WTC11 (cell line): ENCODE measurements at regions not wholly inside any gene's neighbourhood (a gene's known extent, or its start where the extent isn't known, plus 50 kb on each side); places are given as distances from the start of the nearest gene placed in this dataset.

ENCODE experiments used
- ATF1 ChIP-seq: sonication (generic); formaldehyde crosslinking; IDR thresholded peaks from 2 replicates; pipeline ENCODE4 v1.8.1; 2023; ENCODE audit warnings: mild to moderate bottlenecking, moderate library complexity, missing genetic modification reagents
- EMX1 ChIP-seq: fragments of 250-450 bp; sonication (Bioruptor Pico); IDR thresholded peaks from 2 replicates; pipeline ENCODE4 v1.8.0; 2021; ENCODE audit warnings: mild to moderate bottlenecking
- SOX15 ChIP-seq: fragments of 250-450 bp; sonication (Bioruptor Pico); IDR thresholded peaks from 2 replicates; pipeline ENCODE4 v1.9.0; 2021; ENCODE audit warnings: mild to moderate bottlenecking
- SP1 ChIP-seq: sonication (generic); formaldehyde crosslinking; conservative IDR thresholded peaks from 2 replicates; pipeline ENCODE4 v1.8.1; 2022; ENCODE audit warnings: missing genetic modification reagents
- ZNF121 ChIP-seq: sonication (generic); formaldehyde crosslinking; IDR thresholded peaks from 2 replicates; pipeline ENCODE4 v1.8.0; 2023; ENCODE audit warnings: missing genetic modification reagents
- ZNF263 ChIP-seq: sonication (generic); formaldehyde crosslinking; IDR thresholded peaks from 2 replicates; pipeline ENCODE4 v1.8.1; 2022; ENCODE audit warnings: low read depth, mild to moderate bottlenecking, moderate library complexity, missing genetic modification reagents
- ZNF396 ChIP-seq: fragments of 250-450 bp; sonication (Bioruptor Pico); IDR thresholded peaks from 2 replicates; pipeline ENCODE4 v1.8.0; 2021; ENCODE audit warnings: mild to moderate bottlenecking, moderate library complexity, borderline replicate concordance
- ZNF416 ChIP-seq: fragments of 250-450 bp; sonication (Bioruptor Pico); IDR thresholded peaks from 2 replicates; pipeline ENCODE4 v1.9.0; 2021; ENCODE audit warnings: mild to moderate bottlenecking, inconsistent platforms
- TF ChIP-seq, protein P1 (sequence below): fragments of 250-450 bp; sonication (Bioruptor Pico); conservative IDR thresholded peaks from 2 replicates; pipeline ENCODE4 v1.9.0; 2021; ENCODE audit warnings: mild to moderate bottlenecking
- TF ChIP-seq, protein P2 (sequence below): sonication (generic); formaldehyde crosslinking; IDR thresholded peaks from 2 replicates; pipeline ENCODE4 v1.8.1; 2023; ENCODE audit warnings: mild to moderate bottlenecking, moderate library complexity, missing genetic modification reagents
- TF ChIP-seq, protein P3 (sequence below): sonication (generic); formaldehyde crosslinking; IDR thresholded peaks from 2 replicates; pipeline ENCODE4 v1.8.0; 2023; ENCODE audit warnings: mild to moderate bottlenecking, missing genetic modification reagents
- TF ChIP-seq, protein P4 (sequence below): fragments of 250-450 bp; sonication (Bioruptor Pico); IDR thresholded peaks from 2 replicates; pipeline ENCODE4 v2.1.2; 2022; ENCODE audit warnings: mild to moderate bottlenecking, moderate library complexity
- TF ChIP-seq, protein P5 (sequence below): sonication (generic); formaldehyde crosslinking; IDR thresholded peaks from 2 replicates; pipeline ENCODE4 v1.8.1; 2023; ENCODE audit warnings: mild to moderate bottlenecking, missing genetic modification reagents, borderline replicate concordance
- TF ChIP-seq, protein P6 (sequence below): fragments of 250-450 bp; sonication (Bioruptor Pico); IDR thresholded peaks from 2 replicates; pipeline ENCODE4 v1.9.0; 2021; ENCODE audit warnings: moderate library complexity, mild to moderate bottlenecking, inconsistent platforms, borderline replicate concordance

DNA sequence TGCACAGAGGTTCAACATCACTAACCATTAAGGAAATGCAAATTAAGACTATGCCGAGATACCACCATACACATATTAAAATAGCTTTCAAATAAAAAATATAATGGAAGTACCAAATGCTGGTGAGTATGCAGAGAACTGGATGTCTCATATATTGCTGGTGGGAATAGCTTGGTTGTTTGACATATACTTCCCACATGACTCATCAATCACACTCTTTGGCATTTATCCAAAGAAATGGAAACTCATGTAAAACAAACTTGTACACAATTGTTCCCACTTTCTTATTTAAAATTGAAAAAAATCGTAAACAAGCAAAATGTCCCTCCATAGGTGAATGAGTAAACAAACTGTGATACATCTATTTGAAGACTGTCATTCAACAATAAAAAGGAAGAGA is 982.6 kb upstream of the ATXN8OS start (continued):
- TF ChIP-seq, protein P1, sequence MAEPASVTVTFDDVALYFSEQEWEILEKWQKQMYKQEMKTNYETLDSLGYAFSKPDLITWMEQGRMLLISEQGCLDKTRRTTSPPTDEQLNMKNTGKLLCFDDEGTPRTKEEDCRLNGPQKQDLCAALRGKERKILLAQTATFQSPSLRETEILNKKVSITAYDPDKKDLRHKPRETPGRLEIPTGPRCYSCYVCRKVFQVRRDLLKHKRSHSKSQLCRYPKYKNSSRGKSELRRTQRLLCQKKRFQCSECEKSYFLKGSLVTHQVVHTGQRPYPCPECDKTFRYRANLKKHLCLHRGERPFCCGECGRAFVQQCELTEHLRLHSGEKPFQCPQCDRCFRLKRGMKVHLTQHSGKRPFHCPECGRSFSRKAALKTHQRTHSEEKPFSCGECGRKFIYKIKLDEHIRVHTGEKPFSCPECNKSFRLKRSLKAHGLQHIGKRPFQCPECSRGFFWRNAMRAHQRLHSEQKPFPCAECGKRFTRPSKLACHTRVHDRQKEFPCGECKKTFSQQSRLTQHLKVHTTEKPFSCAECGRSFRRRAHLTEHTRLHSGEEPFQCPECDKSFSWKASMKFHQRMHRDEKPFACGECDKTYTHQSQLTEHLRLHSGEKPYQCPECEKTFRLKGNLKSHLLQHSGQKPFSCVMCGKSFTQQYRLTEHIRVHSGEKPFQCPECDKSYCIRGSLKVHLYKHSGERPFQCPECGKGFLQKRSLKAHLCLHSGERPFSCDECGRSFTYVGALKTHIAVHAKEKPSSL (CRISPR knock-in tag) = no peak
- no peak for TF ChIP-seq ATF1
- no peak for TF ChIP-seq ZNF416 (CRISPR knock-in tag)
- TF ChIP-seq, protein P2, sequence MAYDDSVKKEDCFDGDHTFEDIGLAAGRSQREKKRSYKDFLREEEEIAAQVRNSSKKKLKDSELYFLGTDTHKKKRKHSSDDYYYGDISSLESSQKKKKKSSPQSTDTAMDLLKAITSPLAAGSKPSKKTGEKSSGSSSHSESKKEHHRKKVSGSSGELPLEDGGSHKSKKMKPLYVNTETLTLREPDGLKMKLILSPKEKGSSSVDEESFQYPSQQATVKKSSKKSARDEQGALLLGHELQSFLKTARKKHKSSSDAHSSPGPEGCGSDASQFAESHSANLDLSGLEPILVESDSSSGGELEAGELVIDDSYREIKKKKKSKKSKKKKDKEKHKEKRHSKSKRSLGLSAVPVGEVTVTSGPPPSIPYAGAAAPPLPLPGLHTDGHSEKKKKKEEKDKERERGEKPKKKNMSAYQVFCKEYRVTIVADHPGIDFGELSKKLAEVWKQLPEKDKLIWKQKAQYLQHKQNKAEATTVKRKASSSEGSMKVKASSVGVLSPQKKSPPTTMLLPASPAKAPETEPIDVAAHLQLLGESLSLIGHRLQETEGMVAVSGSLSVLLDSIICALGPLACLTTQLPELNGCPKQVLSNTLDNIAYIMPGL = no peak
- TF ChIP-seq, protein P3, sequence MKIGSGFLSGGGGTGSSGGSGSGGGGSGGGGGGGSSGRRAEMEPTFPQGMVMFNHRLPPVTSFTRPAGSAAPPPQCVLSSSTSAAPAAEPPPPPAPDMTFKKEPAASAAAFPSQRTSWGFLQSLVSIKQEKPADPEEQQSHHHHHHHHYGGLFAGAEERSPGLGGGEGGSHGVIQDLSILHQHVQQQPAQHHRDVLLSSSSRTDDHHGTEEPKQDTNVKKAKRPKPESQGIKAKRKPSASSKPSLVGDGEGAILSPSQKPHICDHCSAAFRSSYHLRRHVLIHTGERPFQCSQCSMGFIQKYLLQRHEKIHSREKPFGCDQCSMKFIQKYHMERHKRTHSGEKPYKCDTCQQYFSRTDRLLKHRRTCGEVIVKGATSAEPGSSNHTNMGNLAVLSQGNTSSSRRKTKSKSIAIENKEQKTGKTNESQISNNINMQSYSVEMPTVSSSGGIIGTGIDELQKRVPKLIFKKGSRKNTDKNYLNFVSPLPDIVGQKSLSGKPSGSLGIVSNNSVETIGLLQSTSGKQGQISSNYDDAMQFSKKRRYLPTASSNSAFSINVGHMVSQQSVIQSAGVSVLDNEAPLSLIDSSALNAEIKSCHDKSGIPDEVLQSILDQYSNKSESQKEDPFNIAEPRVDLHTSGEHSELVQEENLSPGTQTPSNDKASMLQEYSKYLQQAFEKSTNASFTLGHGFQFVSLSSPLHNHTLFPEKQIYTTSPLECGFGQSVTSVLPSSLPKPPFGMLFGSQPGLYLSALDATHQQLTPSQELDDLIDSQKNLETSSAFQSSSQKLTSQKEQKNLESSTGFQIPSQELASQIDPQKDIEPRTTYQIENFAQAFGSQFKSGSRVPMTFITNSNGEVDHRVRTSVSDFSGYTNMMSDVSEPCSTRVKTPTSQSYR (CRISPR knock-in tag) = no peak
- TF ChIP-seq EMX1 (CRISPR knock-in tag) = no peak
- TF ChIP-seq ZNF263 = no peak
- TF ChIP-seq SP1 = no peak
- TF ChIP-seq SOX15 (CRISPR knock-in tag) = no peak
- TF ChIP-seq, protein P4, sequence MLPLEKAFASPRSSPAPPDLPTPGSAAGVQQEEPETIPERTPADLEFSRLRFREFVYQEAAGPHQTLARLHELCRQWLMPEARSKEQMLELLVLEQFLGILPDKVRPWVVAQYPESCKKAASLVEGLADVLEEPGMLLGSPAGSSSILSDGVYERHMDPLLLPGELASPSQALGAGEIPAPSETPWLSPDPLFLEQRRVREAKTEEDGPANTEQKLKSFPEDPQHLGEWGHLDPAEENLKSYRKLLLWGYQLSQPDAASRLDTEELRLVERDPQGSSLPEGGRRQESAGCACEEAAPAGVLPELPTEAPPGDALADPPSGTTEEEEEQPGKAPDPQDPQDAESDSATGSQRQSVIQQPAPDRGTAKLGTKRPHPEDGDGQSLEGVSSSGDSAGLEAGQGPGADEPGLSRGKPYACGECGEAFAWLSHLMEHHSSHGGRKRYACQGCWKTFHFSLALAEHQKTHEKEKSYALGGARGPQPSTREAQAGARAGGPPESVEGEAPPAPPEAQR (CRISPR knock-in tag) = no peak
- TF ChIP-seq, protein P5, sequence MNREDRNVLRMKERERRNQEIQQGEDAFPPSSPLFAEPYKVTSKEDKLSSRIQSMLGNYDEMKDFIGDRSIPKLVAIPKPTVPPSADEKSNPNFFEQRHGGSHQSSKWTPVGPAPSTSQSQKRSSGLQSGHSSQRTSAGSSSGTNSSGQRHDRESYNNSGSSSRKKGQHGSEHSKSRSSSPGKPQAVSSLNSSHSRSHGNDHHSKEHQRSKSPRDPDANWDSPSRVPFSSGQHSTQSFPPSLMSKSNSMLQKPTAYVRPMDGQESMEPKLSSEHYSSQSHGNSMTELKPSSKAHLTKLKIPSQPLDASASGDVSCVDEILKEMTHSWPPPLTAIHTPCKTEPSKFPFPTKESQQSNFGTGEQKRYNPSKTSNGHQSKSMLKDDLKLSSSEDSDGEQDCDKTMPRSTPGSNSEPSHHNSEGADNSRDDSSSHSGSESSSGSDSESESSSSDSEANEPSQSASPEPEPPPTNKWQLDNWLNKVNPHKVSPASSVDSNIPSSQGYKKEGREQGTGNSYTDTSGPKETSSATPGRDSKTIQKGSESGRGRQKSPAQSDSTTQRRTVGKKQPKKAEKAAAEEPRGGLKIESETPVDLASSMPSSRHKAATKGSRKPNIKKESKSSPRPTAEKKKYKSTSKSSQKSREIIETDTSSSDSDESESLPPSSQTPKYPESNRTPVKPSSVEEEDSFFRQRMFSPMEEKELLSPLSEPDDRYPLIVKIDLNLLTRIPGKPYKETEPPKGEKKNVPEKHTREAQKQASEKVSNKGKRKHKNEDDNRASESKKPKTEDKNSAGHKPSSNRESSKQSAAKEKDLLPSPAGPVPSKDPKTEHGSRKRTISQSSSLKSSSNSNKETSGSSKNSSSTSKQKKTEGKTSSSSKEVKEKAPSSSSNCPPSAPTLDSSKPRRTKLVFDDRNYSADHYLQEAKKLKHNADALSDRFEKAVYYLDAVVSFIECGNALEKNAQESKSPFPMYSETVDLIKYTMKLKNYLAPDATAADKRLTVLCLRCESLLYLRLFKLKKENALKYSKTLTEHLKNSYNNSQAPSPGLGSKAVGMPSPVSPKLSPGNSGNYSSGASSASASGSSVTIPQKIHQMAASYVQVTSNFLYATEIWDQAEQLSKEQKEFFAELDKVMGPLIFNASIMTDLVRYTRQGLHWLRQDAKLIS = no peak
- no peak for TF ChIP-seq ZNF121 (CRISPR knock-in tag)
- TF ChIP-seq, protein P6, sequence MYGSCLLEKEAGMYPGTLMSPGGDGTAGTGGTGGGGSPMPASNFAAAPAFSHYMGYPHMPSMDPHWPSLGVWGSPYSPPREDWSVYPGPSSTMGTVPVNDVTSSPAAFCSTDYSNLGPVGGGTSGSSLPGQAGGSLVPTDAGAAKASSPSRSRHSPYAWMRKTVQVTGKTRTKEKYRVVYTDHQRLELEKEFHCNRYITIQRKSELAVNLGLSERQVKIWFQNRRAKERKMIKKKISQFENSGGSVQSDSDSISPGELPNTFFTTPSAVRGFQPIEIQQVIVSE (CRISPR knock-in tag) = no peak
- no peak for TF ChIP-seq ZNF396 (CRISPR knock-in tag)
